Nephron progenitor cell (in vitro differentiated cells): ENCODE measurements at regions not wholly inside any gene's neighbourhood (a gene's known extent, or its start where the extent isn't known, plus 50 kb on each side); places are given as distances from the start of the nearest gene placed in this dataset.

ENCODE experiments used
- DNase-seq: peaks from one replicate; pipeline ENCODE4 v3.0.0; 2021
- H3K27ac Mint-ChIP-seq: 2 replicates; pipeline ENCODE4 v1.8.0; 2021; ENCODE audit warnings: mild to moderate bottlenecking, moderate library complexity, mixed read lengths
- H3K27me3 Mint-ChIP-seq: 2 replicates; pipeline ENCODE4 v1.8.0; 2021; ENCODE audit warnings: mild to moderate bottlenecking, low read depth, mixed read lengths; ENCODE audit not compliant: poor library complexity
- H3K36me3 Mint-ChIP-seq: 2 replicates; pipeline ENCODE4 v1.8.0; 2021; ENCODE audit warnings: low read depth, mixed read lengths
- H3K4me1 Mint-ChIP-seq: 2 replicates; pipeline ENCODE4 v1.8.0; 2021; ENCODE audit warnings: mixed read lengths
- H3K4me3 Mint-ChIP-seq: 2 replicates; pipeline ENCODE4 v1.8.0; 2021; ENCODE audit warnings: mild to moderate bottlenecking, moderate library complexity, mixed read lengths
- H3K9me3 Mint-ChIP-seq: 2 replicates; pipeline ENCODE4 v1.8.0; 2021; ENCODE audit warnings: mild to moderate bottlenecking, moderate library complexity, mixed read lengths
- CTCF ChIP-seq: fragments of 200-600 bp; sonication (generic); IDR thresholded peaks from 2 replicates; pipeline ENCODE4 v1.5.0; 2021; ENCODE audit warnings: antibody characterized with exemption

DNA sequence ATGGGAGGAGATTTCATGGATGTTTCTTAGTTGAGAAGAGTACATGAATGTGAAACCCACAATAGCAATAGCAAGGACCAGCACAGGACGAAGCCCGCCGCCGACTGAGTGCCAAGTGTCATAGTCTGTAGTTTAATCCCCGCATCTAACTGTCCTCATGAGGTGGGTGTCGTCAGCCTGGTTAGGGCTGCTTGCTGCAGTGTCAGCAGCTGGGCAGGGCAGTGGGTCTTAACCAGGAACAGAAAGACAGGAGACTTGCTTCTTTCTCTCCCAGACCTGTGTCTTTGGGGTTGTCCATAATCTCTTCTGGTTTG lies 146.6 kb downstream of the VAPA start:
- peaks cover 11% of the 10 kb centered on the region for H3K27me3 Mint-ChIP-seq
- H3K9me3 Mint-ChIP-seq, result peaks cover 4% of the 10 kb centered on the region
- H3K4me3 Mint-ChIP-seq, result no peak overlapping the region
- no peak for DNase-seq
- TF ChIP-seq CTCF, result no peak
- H3K36me3 Mint-ChIP-seq, result no peaks in the 10 kb centered on the region
- peaks cover 50% of the 10 kb centered on the region for H3K4me1 Mint-ChIP-seq
- H3K27ac Mint-ChIP-seq, result peak overlapping the region; percentile 92

- H3K4me3 Mint-ChIP-seq, result no peak overlapping the region
- DNase-seq, result no peak
- peaks cover 52% of the 10 kb centered on the region for H3K4me1 Mint-ChIP-seq
- no peaks in the 10 kb centered on the region for H3K36me3 Mint-ChIP-seq
- H3K27me3 Mint-ChIP-seq, result peaks cover 11% of the 10 kb centered on the region
- H3K27ac Mint-ChIP-seq, result peak overlapping the region; percentile 92
- no peak for TF ChIP-seq CTCF
- H3K9me3 Mint-ChIP-seq, result peaks cover 5% of the 10 kb centered on the region
These were observed 147.0 kb downstream of the VAPA start for GRCh38 chr18:10060841-10061240.

- TF ChIP-seq CTCF, result no peak
- Mint-ChIP-seq H3K9me3 (peaks cover 5% of the 10 kb centered on the region), H3K36me3 (no peaks in the 10 kb centered on the region), H3K4me3 (no peak overlapping the region), H3K27ac (peak overlapping the region; percentile 57), H3K27me3 (peaks cover 9% of the 10 kb centered on the region), H3K4me1 (peaks cover 57% of the 10 kb centered on the region)
- no peak for DNase-seq
These were observed 147.8 kb downstream of the VAPA start for GRCh38 chr18:10061566-10062140.

DNA sequence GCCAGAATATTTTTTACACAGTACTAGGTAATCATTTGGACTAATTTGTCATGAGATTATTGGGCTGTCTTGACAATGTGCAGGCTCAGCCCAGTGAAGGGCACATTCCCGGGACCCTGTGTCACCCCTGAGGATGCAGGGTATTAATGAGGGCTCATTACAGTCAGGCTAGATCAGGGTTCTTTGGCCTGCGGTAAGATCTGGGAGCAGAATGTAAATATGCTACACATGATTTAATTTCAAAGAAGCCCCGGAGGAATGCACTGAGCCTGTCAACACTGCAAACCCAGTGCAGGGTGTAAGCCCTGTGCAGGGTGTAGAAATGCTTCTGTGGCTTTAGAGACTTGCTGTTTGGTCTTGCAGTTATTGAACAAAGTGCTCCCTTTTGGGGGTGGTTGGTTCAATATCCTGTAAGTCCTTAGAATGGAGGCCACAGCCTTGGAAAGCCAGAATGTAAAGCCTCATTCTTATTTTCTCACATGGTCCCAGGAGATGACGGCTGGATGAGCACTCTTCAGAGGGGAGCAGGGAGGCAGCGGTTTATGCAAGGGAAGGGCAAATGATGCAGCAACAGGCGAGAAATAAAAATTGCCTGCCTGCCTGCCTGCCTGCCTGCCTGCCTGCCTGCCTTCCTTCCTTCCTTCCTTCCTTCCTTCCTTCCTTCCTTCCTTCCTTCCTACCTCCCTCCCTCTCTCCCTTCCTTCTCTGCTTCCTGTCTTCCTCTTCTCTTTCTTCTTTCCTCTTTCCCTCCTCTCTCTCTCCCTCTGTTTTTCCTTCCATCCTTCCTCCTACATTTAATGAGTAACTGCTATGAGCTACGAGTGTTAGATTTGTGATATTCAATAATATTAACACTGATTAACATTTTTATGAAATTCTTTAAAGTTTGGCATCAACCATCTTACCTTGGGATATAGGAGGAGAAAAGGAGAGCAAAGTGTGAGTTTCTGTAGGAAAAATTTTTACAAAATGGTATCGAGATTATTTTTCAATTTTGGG lies 148.8 kb downstream of the VAPA start:
- Mint-ChIP-seq H3K4me1 (peaks cover 62% of the 10 kb centered on the region), H3K9me3 (peaks cover 5% of the 10 kb centered on the region), H3K4me3 (no peak overlapping the region), H3K27ac (peak overlapping the region; percentile 81), H3K27me3 (peaks cover 8% of the 10 kb centered on the region), H3K36me3 (no peaks in the 10 kb centered on the region)
- no peak for TF ChIP-seq CTCF
- DNase-seq, result no peak

DNA sequence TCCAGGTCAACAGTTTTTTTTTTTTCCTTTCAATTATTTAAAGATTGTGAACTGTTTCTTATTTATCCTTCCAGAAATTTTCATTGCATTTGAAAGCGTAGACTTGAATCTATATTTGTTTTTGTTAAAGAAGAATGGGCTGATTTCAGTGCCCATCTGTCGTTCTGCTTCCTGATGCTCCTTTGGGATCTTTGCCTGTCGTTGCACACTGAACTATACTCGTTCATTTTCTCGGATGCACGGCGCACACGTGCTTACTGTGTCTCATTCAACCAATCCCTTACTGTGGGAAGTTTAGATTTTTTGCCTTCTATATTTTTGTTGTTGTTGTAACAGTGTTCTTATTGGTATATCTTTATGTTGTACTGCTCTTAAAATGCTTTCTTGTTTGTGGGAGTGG lies 149.7 kb downstream of the VAPA start:
- Mint-ChIP-seq H3K9me3 (peaks cover 5% of the 10 kb centered on the region), H3K4me1 (peaks cover 71% of the 10 kb centered on the region), H3K27ac (no peak overlapping the region), H3K27me3 (peaks cover 8% of the 10 kb centered on the region), H3K4me3 (no peak overlapping the region), H3K36me3 (no peaks in the 10 kb centered on the region)
- no peak for DNase-seq
- no peak for TF ChIP-seq CTCF
